Daoy (cell line): ENCODE measurements at regions not wholly inside any gene's neighbourhood (a gene's known extent, or its start where the extent isn't known, plus 50 kb on each side); places are given as distances from the start of the nearest gene placed in this dataset.

Experiments
- DNase-seq: peaks from one replicate; pipeline ENCODE4 v3.0.0-alpha.2; 2015; ENCODE audit warnings: low read depth

DNA sequence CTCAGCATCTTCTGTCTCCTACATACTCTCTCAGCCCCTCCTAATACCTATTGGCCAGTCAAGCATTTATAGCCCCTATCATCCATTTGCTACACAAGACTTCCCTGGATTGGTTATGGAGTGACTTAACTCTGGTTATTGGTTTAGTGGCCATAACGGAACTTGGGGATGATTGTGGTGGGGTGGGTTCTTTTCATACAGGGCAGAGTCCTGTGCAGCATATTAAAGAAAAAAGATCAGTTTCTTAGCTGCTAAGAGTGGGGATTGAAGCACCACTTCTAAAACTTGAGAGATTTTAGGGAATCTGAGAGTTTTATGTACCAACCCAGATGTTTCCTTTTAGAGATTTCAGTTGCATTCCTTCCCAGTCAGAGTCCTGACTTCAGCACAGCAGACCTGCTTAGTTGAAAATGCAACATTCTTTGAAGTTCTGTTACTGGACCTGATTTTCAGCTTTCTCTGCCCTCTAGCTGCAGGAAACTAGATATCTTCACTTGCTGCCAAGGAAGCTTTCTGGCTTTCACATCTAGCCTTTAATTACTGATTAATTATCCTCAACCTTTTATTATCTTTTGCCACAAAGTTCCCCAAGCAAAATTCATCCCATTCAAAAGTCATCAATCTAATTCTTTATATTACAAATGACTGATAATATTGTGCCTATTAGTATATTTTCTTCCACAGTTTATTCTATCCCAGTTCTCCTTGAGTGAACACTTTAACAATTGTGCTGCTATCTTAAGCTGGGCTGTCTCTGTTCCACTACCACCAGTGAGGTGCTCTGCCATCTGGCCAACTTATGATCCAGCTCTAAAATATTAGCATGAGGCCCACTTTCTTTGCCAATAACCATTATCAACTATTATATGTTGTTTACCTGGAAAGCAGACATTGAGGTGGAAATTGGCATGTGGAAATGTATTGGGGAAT is 906.0 kb upstream of the ALCAM start:
- no peak for DNase-seq

DNA sequence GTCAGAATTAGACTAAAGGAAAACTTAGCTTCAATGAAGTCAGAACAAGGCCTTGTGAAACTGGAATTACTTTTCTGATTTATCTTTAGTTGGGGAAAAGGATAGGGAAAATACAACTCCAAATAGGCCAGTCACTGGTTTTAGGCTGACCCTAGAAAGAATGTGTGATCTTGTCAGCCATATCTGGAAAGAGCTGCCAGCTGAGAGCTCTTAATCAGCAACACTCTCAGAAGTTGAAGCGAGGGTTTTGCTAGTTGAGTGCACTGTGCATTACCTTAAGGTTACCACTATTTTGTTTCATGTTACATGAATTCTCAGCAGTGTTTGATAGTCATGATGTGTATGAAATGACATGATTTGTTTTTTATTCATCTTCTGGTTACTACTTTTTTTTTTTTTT is 905.3 kb upstream of the ALCAM start:
- DNase-seq, result no peak

DNA sequence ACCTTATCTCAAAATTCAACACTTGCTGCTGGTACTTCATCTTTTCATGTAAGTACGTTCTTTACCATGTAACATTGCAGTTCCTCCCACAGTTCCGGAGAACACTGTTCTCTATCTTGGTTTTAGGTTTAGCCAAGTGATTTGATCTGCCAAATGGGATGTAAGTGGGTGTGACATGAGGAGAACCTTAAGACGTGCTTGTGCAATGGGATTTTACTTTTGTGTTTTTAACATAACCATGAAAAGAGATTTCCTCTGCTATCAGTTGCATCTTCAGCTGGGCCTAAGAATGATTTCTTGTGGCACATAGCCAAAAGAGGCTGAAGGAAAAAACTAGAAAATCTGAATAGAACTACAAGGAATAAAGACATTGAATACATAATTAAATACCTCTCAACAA is 894.5 kb upstream of the ALCAM start:
- no peak for DNase-seq

DNA sequence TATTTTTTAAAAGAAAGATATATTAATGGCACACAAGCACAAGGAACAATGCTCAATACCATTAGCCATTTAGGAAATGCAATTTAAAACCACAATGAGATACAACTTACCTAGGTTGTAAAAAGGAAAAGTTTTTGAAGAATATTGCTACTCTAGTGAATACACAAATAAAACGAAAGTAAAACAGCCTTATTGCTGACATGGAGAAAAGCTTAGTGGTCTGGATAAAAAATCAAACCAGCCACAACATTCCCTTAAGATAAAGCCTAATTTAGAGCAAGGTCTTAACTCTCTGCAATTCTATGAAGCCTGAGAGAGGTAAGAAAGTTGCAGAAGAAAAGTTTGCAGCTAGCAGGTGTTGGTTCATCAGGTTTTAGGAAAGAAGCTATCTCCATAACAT is 892.7 kb upstream of the ALCAM start:
- DNase-seq, result no peak

DNA sequence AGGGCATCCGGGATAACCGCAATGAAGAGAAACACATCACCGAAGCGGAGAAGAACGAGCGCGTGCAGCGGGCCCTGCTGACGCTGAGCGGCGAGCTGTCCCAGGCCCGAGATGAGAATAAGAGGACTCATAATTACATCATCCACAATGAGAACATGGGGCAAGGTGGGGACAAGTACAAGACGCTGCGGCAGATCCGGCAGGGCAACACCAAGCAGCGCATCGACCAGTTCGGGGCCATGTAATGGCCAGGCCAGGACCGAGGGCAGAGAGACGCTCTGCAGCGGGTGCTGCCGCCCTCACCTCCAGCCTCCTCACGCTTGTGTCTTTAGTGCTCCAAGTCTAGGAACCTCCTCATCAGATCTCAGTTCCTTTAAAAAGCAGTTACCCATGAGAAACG is 863.7 kb upstream of the ALCAM start:
- DNase-seq, result no peak

DNA sequence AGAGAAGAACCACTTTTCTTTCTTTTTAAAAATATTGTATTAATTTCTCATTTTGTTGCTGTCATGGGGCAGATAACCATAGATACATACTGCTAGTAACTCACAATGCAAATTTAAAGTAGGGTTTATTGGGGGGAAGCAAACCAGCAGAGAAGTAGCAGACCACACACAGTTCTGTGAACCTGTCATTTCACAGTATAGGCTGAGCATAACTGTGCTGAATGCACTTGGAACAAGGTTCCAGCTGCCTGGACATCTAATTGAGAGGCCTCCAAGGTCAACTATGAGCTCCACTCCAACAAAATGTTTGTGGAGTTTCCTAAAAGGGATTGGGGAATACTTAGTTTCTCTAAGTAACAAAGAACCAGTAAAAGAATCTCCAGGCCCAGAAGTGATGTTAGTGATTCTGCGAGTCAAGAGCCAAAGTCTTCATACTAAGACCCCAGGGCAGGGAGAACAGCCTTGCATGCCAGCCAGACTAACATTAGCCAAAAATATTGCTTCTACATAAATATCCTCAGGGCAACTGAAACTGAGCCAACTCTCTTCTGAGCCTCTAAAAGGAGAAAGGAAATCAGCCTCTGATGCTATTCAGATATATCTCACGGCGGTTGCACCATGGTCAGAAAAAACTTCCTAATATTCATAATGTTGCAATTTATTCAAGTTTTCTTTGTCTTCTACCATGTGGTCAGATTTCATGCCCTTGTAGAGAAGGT is 856.4 kb upstream of the ALCAM start:
- no peak for DNase-seq

DNA sequence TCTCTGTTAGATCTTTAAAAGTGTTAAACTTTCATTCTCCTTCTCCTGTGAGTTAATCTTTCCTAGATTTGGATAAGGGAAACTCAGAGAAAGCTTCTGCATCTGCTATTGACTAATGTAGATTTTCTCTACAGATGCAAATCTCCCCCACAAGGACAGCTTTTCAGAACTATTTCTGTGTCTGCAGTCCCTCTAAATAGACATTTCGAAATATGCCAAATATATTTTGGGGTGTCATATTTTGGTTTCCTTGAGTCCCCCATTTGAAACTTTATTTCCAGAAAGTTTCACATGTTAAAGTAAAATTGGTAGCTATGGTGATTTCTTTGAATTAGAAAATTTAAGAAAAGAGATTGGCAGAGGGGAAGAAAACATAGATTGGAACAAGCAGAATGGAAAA is 852.3 kb upstream of the ALCAM start:
- no peak for DNase-seq

DNA sequence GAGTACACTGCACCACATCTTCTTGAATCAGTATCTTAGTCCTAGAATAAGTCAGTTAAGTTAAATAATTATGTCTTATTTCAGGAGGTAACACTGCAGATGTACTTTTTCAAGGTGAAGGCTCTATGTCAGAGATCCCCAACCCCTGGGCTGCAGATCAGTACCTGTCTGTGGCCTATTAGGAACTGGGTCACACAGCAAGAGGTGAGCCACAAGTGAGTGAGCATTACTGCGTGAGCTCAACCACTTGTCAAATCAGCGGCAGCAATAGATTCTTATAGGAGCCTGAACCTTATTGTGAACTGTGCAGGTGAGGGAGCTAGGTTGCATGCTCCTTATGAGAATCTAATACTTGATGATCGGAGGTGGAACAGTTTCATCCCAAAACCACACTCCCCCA is 851.9 kb upstream of the ALCAM start:
- no peak for DNase-seq

DNA sequence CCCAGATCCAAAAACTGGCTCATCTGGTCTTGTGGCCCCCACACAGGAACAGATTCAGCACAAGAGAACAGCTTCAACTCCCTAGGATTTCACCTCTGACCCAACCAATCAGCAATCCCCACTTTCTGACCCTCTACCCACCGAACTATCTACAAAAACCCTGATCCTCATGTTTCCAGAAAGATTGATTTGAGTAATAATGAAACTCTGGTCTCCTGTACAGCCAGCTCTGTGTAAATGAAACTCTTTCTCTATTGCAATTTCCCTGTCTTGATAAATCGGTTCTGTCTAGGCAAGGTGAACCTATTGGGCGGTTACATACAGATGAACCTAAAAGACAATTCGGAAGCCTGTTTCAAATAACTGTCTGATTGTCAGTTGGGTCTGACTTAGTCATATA is 847.6 kb upstream of the ALCAM start:
- no peak for DNase-seq

DNA sequence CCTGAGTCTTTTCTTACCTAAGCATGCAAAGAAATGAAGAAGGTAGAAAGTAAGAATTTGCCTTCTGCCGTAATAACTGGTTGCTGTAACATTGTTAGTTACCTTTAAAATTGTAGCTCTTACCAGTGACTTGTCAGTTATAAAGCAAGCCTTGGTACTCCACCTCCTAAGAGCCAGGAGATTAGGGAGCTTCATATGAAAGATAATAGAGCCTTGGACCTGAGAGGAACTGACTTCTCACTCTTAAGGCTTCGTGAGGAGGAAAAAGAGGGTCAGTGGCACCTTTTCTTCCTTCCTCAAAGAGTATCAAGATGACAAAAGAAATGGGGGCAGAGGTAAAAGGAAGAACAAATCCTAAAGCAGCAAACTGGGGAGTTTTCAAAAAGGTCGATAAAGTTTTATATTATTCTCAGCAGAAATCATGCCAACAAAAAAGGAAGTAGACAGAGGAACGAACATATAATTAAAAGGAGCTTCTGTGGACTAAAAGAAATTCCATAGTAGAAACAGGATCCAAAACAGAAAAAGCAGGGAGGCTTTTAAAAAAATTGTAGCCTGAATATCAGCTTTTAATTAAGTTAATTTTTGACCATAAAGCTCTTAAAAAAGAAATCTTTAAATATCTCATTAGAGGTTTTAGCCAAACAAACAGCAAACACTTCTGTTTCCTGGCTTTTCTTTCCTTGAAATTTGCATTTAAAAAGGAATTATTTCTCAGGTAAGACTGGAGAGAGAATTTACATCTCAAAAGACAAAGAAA is 847.1 kb upstream of the ALCAM start:
- no peak for DNase-seq

DNA sequence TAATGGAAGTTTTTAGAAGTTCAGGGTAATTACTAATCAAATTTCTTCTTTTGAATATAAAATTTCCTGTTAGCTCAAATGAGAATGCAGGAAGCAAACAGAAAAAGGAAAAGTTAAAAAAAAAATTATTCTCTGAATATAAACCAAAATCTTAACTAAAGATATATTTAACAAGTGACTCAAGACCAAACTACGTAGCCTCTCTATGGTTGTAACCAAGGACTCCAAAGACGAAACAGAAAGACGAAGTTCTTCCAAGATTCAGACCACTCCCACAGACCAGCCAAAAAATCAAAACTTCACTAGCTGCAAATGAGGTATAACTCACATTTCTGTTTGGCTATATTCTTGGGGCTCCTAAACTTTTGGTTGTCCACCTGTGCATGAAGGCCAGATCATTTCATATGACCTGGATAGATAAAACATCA is 846.5 kb upstream of the ALCAM start:
- no peak for DNase-seq

DNA sequence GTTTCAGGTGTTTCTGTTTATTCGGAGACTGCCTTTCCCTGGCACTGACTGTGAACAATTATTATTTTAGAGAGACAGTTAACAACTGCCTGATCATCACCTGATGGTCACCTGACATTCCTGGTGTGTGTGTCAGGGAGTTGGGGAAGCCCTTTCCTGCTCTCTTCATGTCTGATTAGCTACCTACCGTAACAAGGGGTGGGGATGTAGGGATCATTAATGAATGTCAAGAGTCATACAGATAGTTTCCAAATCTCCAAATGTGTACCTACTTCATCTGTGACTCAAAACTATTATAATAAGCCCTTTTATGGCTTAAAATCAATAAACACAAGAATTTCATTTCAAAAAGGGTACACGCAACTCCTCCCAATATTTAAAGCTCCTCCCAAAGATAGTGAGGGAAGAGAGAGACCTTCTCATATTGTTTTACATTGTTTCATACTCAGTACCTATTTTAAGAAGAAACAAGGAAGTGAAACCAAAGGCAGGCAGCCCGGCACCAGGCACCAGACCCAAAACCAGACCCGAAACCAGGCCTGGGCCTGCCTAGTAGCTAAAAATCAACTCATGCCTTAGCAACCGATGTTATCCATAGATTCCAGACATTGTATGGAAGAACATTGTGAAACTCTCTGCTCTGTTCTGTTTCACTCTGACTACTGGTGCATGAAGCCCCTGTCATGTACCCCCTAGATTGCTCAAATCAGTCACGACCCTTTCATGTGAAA is 844.9 kb upstream of the ALCAM start:
- no peak for DNase-seq

DNA sequence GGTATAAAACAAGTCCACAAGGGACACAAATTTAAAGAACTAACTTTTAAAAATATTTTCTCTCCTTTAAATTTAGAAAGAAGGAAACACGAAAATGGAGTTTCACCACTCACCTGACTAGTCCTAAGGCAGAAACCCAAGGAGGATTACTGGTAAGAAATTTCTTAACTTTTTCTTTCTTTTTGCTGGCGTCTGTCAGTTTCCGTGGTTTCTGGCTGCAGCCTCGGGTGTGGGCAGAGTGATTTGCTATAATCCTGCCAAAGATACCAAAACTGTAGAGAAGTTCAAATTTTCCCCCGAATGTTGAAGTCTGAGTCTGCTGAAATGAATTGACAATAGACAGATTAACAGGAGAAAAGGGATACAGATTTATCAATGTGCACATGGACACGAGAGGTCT is 843.6 kb upstream of the ALCAM start:
- no peak for DNase-seq

DNA sequence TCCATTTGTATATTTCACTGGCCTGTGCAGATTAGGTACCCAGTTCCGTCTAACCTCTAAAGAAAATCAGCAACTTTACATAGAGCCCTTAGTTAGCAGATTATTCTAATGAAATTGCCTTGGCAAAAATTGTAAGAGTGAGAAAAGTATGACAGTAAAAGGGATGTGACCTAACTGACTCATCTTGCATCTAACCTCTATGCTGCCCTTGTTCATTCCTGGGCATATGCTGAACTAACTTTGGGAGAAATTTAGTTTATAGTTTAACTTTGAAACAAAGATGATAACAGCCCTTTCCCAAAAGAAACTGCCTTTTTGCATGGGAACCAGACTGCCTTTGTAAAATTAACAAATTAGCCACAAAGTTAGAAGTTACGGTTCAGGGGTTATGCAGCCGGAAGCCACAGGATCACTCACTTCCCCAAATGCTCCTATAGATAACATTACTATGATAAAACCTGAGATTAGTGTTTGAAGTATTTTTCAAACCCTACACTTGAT is 839.8 kb upstream of the ALCAM start:
- DNase-seq, result no peak

DNA sequence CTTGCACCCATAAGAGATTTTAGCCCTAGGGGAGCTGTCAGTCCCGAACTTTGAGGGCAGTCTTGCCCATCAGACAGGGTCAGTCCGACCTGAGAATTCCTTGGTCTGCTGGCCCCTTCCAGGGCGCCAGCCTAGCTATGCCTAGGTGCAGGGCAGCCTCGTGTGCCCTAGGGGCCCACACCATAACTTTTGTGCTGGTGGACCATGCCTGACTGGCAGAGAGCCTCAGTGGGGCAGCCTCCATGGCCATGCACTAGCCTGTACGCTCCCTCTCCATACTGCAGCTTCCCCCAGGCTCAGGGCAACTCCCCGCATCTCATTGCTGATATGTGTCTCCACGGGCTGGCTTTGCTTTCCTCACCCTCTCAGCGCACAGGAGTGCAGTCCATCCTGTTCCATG is 835.8 kb upstream of the ALCAM start:
- no peak for DNase-seq

DNA sequence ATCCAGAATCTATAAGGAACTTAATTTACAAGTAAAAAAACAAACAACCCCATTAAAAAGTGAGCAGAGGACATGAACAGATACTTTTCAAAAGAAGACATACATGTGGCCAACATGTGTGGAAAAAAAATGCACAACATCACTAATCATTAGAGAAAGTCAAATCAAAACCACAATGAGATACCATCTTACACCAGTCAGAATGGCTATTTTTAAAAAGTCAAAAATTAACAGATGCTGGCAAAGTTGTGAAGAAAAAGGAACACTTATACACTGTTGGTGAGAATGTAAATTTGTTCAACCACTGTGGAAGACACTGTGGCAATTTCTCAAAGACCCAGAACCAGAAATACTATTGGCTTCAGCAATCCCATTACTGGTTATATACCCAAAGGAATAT is 830.0 kb upstream of the ALCAM start:
- no peak for DNase-seq

DNA sequence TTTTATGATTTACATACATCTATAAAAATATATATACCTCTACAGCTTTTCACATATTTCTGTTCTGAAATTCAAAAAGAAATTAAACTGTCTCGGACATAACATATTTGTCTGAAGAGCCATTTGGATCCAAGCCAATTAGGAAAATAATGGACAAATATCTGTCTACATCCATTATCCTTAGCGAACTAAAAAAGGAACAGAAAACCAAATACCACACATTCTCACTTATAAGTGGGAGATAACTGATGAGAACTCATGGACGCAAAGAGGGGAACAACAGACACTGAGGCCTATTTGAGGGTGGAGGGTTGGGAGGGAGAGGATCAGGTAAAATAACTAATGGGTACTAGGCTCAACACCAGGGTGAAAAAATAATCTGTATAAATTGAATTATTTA is 829.4 kb upstream of the ALCAM start:
- no peak for DNase-seq

DNA sequence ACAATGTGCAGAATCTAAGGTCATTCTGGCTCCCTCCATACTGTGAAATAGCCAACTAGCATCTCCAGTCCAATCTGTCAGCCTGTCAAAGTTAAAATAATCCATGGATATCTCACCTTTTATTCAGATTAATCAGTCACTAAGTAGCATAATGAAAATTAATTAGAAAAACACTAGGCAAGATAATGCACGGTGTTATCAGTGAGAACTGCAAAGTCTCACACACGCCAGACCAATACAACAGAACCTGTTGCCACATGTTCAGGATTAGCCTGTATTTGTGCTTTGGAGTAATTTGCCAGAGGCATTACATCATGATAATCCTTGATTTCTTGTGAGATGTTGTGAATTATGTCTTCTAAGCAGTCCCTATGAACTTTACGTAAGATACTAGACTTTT is 820.4 kb upstream of the ALCAM start:
- no peak for DNase-seq

DNA sequence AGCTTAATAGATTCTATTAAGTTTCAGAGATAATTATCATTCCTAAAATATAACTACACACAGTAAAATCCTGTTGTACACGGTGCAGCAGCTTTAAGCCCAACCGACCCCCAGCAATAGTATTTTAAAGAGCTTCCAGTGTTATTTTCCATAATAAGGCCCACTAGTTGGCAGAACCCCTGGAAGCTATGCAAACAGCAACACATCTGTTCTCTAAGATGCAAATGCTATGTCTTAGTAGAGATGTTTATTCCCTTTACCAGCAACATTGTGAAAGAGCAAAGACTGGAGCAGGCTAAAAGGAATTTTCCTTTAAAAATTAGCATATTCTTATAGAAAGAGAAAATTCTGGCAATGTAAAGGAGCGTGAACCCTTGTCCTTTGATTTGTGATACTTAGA is 819.7 kb upstream of the ALCAM start:
- no peak for DNase-seq

DNA sequence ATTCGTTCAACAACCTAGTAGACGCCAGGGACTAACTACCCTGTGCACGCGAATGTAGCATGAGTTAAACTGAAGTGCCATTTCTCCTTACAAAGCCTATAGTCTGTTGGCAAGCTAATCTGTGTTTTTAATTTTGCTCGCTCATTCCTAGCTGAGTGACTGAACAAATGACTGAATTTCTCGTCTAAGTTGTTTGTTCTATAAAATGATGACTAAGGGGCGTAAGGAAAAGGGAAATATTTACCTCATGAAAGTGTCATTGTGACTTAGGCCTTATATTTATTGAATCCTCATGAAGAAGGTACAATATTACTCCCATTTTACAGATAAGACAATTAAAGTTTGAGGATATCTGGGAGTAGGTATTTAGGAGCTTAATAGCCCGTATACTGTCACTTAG is 818.3 kb upstream of the ALCAM start:
- no peak for DNase-seq

DNA sequence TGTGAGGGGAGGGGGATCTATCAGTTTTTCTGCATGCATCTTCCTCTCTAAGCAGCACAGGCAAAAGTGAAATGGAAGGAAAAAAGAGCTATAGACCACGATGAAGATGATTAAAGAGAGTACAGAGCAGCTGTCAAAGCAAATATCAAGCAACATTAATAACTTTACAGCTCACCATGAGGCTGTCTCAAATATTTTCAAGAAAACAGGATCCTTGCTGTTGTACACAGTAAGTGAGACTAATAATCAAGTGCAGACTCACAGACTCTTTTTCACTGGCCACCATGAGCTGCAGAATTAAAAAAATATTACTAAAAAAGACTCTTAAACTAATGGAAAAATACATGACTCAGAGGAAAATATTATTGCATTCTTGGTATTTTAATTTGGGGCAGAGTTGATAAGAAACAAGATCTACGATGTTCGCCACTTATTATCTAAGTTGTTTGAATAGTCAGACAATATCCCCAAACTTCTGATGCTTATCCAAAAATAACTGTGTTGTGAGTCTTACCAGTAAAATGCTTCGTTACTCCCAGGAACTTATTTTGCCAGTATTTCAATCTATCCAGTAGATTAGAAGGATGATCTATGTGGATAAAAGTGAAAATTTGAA is 817.5 kb upstream of the ALCAM start:
- no peak for DNase-seq
